ENCODE measurements at regions not wholly inside any gene's neighbourhood (a gene's known extent, or its start where the extent isn't known, plus 50 kb on each side); places are given as distances from the start of the nearest gene placed in this dataset.
"Not testable (repeated sequence)": the region's sequence is repeated elsewhere in the genome, so short reads cannot be mapped to it uniquely, and the experiment has no call there.

GRCh38 chr20:4318891-4319290 is 69.8 kb upstream of the ADRA1D start:
- DNase-seq (ENCODE audit: low read depth in 2 of 3, low spot score in 2 of 3) = no peak

GRCh38 chr20:4310616-4311015 is 61.5 kb upstream of the ADRA1D start:
- not testable (repeated sequence) for DNase-seq (ENCODE audit: low read depth in 2 of 3, low spot score in 2 of 3)

- DNase-seq (ENCODE audit: low read depth in 2 of 3, low spot score in 2 of 3) = no peak
Observed at GRCh38 chr20:4306206-4306605, 57.1 kb upstream of the ADRA1D start.

GRCh38 chr20:4305091-4305490 is 56.0 kb upstream of the ADRA1D start:
- DNase-seq (ENCODE audit: low read depth in 2 of 3, low spot score in 2 of 3) = no peak

- no peak for DNase-seq (ENCODE audit: low read depth in 2 of 3, low spot score in 2 of 3)
Observed at GRCh38 chr20:4304601-4305000, 55.5 kb upstream of the ADRA1D start.

- no peak for DNase-seq (ENCODE audit: low read depth in 2 of 3, low spot score in 2 of 3)
Observed at GRCh38 chr20:4303136-4303535, 54.0 kb upstream of the ADRA1D start.

GRCh38 chr20:4300921-4301320 is 51.8 kb upstream of the ADRA1D start:
- no peak for DNase-seq (ENCODE audit: low read depth in 2 of 3, low spot score in 2 of 3)

- DNase-seq (ENCODE audit: low read depth in 2 of 3, low spot score in 2 of 3) = no peak
Observed at GRCh38 chr20:4300401-4300800, 51.3 kb upstream of the ADRA1D start.

GRCh38 chr20:4299773-4300172 is 50.7 kb upstream of the ADRA1D start:
- DNase-seq (ENCODE audit: low read depth in 2 of 3, low spot score in 2 of 3) = no peak

GRCh38 chr20:4299216-4299615 is 50.1 kb upstream of the ADRA1D start:
- DNase-seq (ENCODE audit: low read depth in 2 of 3, low spot score in 2 of 3) = no peak
